ENCODE measurements at regions not wholly inside any gene's neighbourhood (a gene's known extent, or its start where the extent isn't known, plus 50 kb on each side); places are given as distances from the start of the nearest gene placed in this dataset.

DNA sequence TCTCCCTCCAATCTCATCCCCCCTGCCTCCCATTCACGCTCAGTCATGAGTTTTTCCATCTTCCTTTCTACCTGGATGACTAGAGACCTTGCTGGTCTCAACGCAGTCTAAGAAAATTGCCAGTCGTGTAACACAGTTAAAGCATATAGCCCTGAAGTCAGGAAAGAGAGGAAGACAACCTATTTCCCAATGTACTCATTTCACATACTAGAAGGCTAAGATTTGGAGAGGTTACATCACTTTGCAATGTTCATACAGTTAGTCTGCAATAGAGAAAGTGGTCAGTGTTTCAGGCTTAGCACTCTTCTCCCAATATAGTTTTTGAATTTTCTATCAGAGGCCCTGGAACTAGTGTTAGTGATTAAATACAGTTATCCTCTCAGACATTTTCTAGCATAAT lies 278.6 kb downstream of the EDEM1 start:
- DNase-seq (no peak), ATAC-seq (no peak)
- Histone ChIP-seq H3K27ac (ENCODE audit: low read length) (no peak overlapping the region), H3K27me3 (ENCODE audit: control insufficient read depth, insufficient read depth, low read length) (no peaks in the 10 kb centered on the region), H3K4me1 (ENCODE audit: control insufficient read depth, insufficient read depth, low read length) (no peaks in the 10 kb centered on the region), H3K36me3 (ENCODE audit: control insufficient read depth, insufficient read depth, low read length) (no peaks in the 10 kb centered on the region), H3K9me3 (ENCODE audit: control insufficient read depth, insufficient read depth, low read length) (no peaks in the 10 kb centered on the region), H3K4me3 (ENCODE audit: low read length) (no peak overlapping the region)
- WGBS (ENCODE audit: insufficient coverage): 91% methylated on average over 3 of the region's 3 CpGs
- Mint-ChIP-seq H3K9me3 (peaks cover 2 to 4% of the 10 kb centered on the region in 2 donors), H3K4me3 (no peak overlapping the region), H3K4me1 (no peaks in the 10 kb centered on the region), H3K27ac (no peak overlapping the region), H3K27me3 (ENCODE audit: low read depth in 2 of 2) (no peaks in the 10 kb centered on the region), H3K36me3 (no peaks in the 10 kb centered on the region)
- TF ChIP-seq, protein P1, sequence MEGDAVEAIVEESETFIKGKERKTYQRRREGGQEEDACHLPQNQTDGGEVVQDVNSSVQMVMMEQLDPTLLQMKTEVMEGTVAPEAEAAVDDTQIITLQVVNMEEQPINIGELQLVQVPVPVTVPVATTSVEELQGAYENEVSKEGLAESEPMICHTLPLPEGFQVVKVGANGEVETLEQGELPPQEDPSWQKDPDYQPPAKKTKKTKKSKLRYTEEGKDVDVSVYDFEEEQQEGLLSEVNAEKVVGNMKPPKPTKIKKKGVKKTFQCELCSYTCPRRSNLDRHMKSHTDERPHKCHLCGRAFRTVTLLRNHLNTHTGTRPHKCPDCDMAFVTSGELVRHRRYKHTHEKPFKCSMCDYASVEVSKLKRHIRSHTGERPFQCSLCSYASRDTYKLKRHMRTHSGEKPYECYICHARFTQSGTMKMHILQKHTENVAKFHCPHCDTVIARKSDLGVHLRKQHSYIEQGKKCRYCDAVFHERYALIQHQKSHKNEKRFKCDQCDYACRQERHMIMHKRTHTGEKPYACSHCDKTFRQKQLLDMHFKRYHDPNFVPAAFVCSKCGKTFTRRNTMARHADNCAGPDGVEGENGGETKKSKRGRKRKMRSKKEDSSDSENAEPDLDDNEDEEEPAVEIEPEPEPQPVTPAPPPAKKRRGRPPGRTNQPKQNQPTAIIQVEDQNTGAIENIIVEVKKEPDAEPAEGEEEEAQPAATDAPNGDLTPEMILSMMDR (IDR thresholded peaks at IDR 0.05): no peak
- intact Hi-C loops (cut with micrococcal nuclease): no loop called here

DNA sequence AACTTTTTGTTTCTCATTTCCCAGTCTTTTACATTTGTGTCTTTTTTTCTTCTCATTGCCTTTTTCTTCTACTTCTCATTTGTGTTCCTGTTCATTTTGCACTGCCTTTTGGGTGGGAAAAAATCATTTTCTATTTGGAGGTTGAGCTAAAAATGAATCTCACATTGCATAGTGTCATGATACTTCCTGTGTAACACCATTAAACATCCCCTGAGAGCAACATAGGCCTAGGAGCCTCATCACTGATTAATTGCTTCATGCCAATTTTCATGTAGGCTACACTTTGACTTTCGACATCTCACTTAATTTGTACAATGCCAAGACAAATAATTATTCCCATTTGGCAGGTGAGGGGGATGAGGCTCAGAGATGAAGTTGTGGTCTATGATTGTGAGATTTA lies 279.2 kb downstream of the EDEM1 start:
- DNase-seq: no peak
- TF ChIP-seq, protein P1 (IDR thresholded peaks at IDR 0.05): no peak
- Mint-ChIP-seq H3K9me3 (peaks cover 2 to 4% of the 10 kb centered on the region in 2 donors), H3K27me3 (ENCODE audit: low read depth in 2 of 2) (no peaks in the 10 kb centered on the region), H3K36me3 (no peaks in the 10 kb centered on the region), H3K4me1 (no peaks in the 10 kb centered on the region), H3K4me3 (no peak overlapping the region), H3K27ac (no peak overlapping the region)
- H3K36me3 ChIP-seq (ENCODE audit: control insufficient read depth, insufficient read depth, low read length): no peaks in the 10 kb centered on the region
- no peaks in the 10 kb centered on the region for H3K4me1 ChIP-seq (ENCODE audit: control insufficient read depth, insufficient read depth, low read length)
- no peak overlapping the region for H3K4me3 ChIP-seq (ENCODE audit: low read length)
- no peaks in the 10 kb centered on the region for H3K9me3 ChIP-seq (ENCODE audit: control insufficient read depth, insufficient read depth, low read length)
- no peak overlapping the region for H3K27ac ChIP-seq (ENCODE audit: low read length)
- intact Hi-C loops (cut with micrococcal nuclease): no loop called here
- no CpG with 5 or more reads among the region's 1 CpG for WGBS (ENCODE audit: insufficient coverage)
- no peaks in the 10 kb centered on the region for H3K27me3 ChIP-seq (ENCODE audit: control insufficient read depth, insufficient read depth, low read length)
- ATAC-seq: no peak

DNA sequence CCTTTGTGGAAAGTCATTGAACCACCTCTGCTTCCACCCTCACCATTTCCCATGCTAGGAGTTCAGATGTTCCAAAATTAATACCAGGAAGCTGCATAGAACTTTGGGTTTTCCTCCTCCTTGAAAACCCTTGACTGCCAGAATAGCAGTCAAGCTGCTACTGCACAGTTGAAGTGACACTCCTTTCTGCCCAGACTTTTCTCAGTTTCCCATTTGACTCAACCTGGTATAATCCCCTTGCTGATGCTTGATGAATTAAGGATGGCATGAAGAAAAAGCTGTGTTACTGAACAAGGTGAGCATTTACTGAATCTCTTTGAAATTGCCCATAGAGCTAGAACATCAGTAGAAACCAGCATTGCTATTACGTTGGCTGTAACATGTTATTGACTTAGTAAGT lies 286.0 kb downstream of the EDEM1 start:
- no peaks in the 10 kb centered on the region for H3K27me3 Mint-ChIP-seq (ENCODE audit: low read depth in 2 of 2)
- no peaks in the 10 kb centered on the region for H3K36me3 Mint-ChIP-seq
- WGBS (ENCODE audit: insufficient coverage): no CpG with 5 or more reads among the region's 1 CpG
- no peak overlapping the region for H3K27ac Mint-ChIP-seq
- Histone ChIP-seq H3K27me3 (ENCODE audit: control insufficient read depth, insufficient read depth, low read length) (no peaks in the 10 kb centered on the region), H3K27ac (ENCODE audit: low read length) (no peak overlapping the region), H3K4me1 (ENCODE audit: control insufficient read depth, insufficient read depth, low read length) (no peaks in the 10 kb centered on the region), H3K36me3 (ENCODE audit: control insufficient read depth, insufficient read depth, low read length) (no peaks in the 10 kb centered on the region), H3K9me3 (ENCODE audit: control insufficient read depth, insufficient read depth, low read length) (no peaks in the 10 kb centered on the region), H3K4me3 (ENCODE audit: low read length) (no peak overlapping the region)
- no peaks in the 10 kb centered on the region for H3K4me1 Mint-ChIP-seq
- peaks cover 5 to 6% of the 10 kb centered on the region in 2 donors for H3K9me3 Mint-ChIP-seq
- DNase-seq (no peak), ATAC-seq (no peak)
- no peak overlapping the region for H3K4me3 Mint-ChIP-seq
- intact Hi-C loops (cut with micrococcal nuclease): no loop called here
- TF ChIP-seq, protein P1 (IDR thresholded peaks at IDR 0.05): no peak

DNA sequence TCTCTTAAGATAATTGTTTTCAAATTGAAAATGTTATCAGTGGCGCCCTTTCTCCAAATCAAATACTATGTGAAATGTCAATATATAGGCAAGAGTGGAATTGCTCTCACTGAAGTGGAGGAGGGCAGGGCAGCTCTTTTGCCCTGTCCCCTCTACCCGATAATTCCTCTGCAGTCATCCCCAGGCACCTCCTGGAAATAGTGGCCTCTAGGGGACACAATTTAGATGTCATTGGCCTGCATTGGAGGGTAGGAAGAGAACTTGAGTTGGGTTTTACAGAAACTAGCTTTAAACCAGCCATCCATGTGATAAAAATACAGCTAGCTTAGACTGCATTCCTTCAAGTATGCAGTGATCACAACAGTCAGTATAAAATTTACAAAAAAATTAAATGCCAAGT lies 288.9 kb downstream of the EDEM1 start:
- no peaks in the 10 kb centered on the region for H3K4me1 ChIP-seq (ENCODE audit: control insufficient read depth, insufficient read depth, low read length)
- no peak overlapping the region for H3K27ac Mint-ChIP-seq
- H3K9me3 Mint-ChIP-seq: peaks cover 2 to 5% of the 10 kb centered on the region in 2 donors
- DNase-seq (no peak), ATAC-seq (no peak)
- H3K4me3 Mint-ChIP-seq: no peak overlapping the region
- WGBS (ENCODE audit: insufficient coverage): 100% methylated on average over 1 of the region's 2 CpGs
- H3K9me3 ChIP-seq (ENCODE audit: control insufficient read depth, insufficient read depth, low read length): no peaks in the 10 kb centered on the region
- no peak overlapping the region for H3K27ac ChIP-seq (ENCODE audit: low read length)
- no peaks in the 10 kb centered on the region for H3K27me3 Mint-ChIP-seq (ENCODE audit: low read depth in 2 of 2)
- intact Hi-C loops (cut with micrococcal nuclease): no loop called here
- TF ChIP-seq, protein P1 (IDR thresholded peaks at IDR 0.05): no peak
- no peaks in the 10 kb centered on the region for H3K36me3 Mint-ChIP-seq
- no peaks in the 10 kb centered on the region for H3K4me1 Mint-ChIP-seq
- H3K4me3 ChIP-seq (ENCODE audit: low read length): no peak overlapping the region
- no peaks in the 10 kb centered on the region for H3K27me3 ChIP-seq (ENCODE audit: control insufficient read depth, insufficient read depth, low read length)
- H3K36me3 ChIP-seq (ENCODE audit: control insufficient read depth, insufficient read depth, low read length): no peaks in the 10 kb centered on the region

All from natural killer cell (primary cell).